ENCODE measurements at regions not wholly inside any gene's neighbourhood (a gene's known extent, or its start where the extent isn't known, plus 50 kb on each side); places are given as distances from the start of the nearest gene placed in this dataset.

- Mint-ChIP-seq H3K27me3 (no peaks in the 10 kb centered on the region), H3K27ac (peak overlapping the region in 1 of 3 donors; percentile 40), H3K4me3 (no peak overlapping the region), H3K4me1 (no peaks in the 10 kb centered on the region), H3K9me3 (peaks cover 0 to 2% (median 0%) of the 10 kb centered on the region in 7 donors), H3K36me3 (no peaks in the 10 kb centered on the region)
- H3K4me1 ChIP-seq (ENCODE audit: control insufficient read depth, insufficient read depth, low read length, poor library complexity, severe bottlenecking) = no peaks in the 10 kb centered on the region
- no peaks in the 10 kb centered on the region for H3K9me3 ChIP-seq (ENCODE audit: control insufficient read depth in 2 of 2, low read length in 2 of 2)
- DNase-seq (no peak), ATAC-seq (ENCODE audit: low read depth in 2 of 2) (no peak)
- H3K27ac ChIP-seq (ENCODE audit: insufficient read depth, low read length, poor library complexity, severe bottlenecking) = no peak overlapping the region
- H3K27me3 ChIP-seq (ENCODE audit: control insufficient read depth, insufficient read depth, low read length) = no peaks in the 10 kb centered on the region
- H3K4me3 ChIP-seq (ENCODE audit: low read depth, low read length) = no peak overlapping the region
- H3K36me3 ChIP-seq (ENCODE audit: control insufficient read depth, insufficient read depth, low read length) = no peaks in the 10 kb centered on the region
Observed at GRCh38 chr5:58235299-58235698, 224.6 kb downstream of the PLK2 start.

GRCh38 chr5:58232130-58232529, 227.8 kb downstream of the PLK2 start:
- Mint-ChIP-seq H3K4me1 (no peaks in the 10 kb centered on the region), H3K9me3 (peaks cover 0 to 2% (median 0%) of the 10 kb centered on the region in 7 donors), H3K27me3 (peaks cover 4% of the 10 kb centered on the region), H3K27ac (no peak overlapping the region), H3K4me3 (no peak overlapping the region), H3K36me3 (no peaks in the 10 kb centered on the region)
- no peaks in the 10 kb centered on the region for H3K36me3 ChIP-seq (ENCODE audit: control insufficient read depth, insufficient read depth, low read length)
- DNase-seq (no peak), ATAC-seq (ENCODE audit: low read depth in 2 of 2) (no peak)
- no peaks in the 10 kb centered on the region for H3K9me3 ChIP-seq (ENCODE audit: control insufficient read depth in 2 of 2, low read length in 2 of 2)
- H3K4me3 ChIP-seq (ENCODE audit: low read depth, low read length) = no peak overlapping the region
- H3K27ac ChIP-seq (ENCODE audit: insufficient read depth, low read length, poor library complexity, severe bottlenecking) = no peak overlapping the region
- H3K27me3 ChIP-seq (ENCODE audit: control insufficient read depth, insufficient read depth, low read length) = no peaks in the 10 kb centered on the region
- no peaks in the 10 kb centered on the region for H3K4me1 ChIP-seq (ENCODE audit: control insufficient read depth, insufficient read depth, low read length, poor library complexity, severe bottlenecking)

GRCh38 chr5:58231041-58231440, 228.8 kb downstream of the PLK2 start:
- Mint-ChIP-seq H3K9me3 (peaks cover 0 to 2% (median 0%) of the 10 kb centered on the region in 7 donors), H3K36me3 (no peaks in the 10 kb centered on the region), H3K27ac (no peak overlapping the region), H3K4me1 (no peaks in the 10 kb centered on the region), H3K4me3 (no peak overlapping the region), H3K27me3 (peaks cover 4% of the 10 kb centered on the region)
- Histone ChIP-seq H3K9me3 (ENCODE audit: control insufficient read depth in 2 of 2, low read length in 2 of 2) (no peaks in the 10 kb centered on the region), H3K27ac (ENCODE audit: insufficient read depth, low read length, poor library complexity, severe bottlenecking) (no peak overlapping the region), H3K36me3 (ENCODE audit: control insufficient read depth, insufficient read depth, low read length) (no peaks in the 10 kb centered on the region), H3K27me3 (ENCODE audit: control insufficient read depth, insufficient read depth, low read length) (no peaks in the 10 kb centered on the region), H3K4me1 (ENCODE audit: control insufficient read depth, insufficient read depth, low read length, poor library complexity, severe bottlenecking) (no peaks in the 10 kb centered on the region), H3K4me3 (ENCODE audit: low read depth, low read length) (no peak overlapping the region)
- DNase-seq (no peak), ATAC-seq (ENCODE audit: low read depth in 2 of 2) (no peak)

DNA sequence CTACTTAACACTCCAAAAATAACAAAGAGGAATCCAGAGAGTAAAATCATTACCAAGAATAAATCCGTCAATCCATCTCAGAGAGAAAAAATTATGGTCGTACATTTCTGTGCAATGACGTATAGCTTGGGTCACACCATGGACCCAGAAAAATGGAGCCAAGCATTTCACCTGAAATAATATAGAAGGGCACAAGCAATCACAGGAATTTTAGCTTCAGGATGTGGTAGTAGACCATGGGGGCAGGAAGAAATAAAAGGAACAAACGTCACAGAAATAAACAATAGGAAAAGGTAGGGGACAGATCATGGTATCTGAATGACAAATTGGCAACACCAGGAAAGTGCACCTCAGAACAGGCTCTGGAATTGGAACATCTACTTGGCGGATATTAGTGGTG, 231.0 kb downstream of the PLK2 start:
- Mint-ChIP-seq H3K27me3 (peaks cover 4% of the 10 kb centered on the region), H3K4me1 (no peaks in the 10 kb centered on the region), H3K27ac (no peak overlapping the region), H3K36me3 (no peaks in the 10 kb centered on the region), H3K4me3 (no peak overlapping the region), H3K9me3 (peaks cover 0 to 4% (median under 1%) of the 10 kb centered on the region in 7 donors)
- ATAC-seq (ENCODE audit: low read depth in 2 of 2) = no peak
- Histone ChIP-seq H3K4me1 (ENCODE audit: control insufficient read depth, insufficient read depth, low read length, poor library complexity, severe bottlenecking) (no peaks in the 10 kb centered on the region), H3K4me3 (ENCODE audit: low read depth, low read length) (no peak overlapping the region), H3K36me3 (ENCODE audit: control insufficient read depth, insufficient read depth, low read length) (no peaks in the 10 kb centered on the region), H3K27me3 (ENCODE audit: control insufficient read depth, insufficient read depth, low read length) (no peaks in the 10 kb centered on the region), H3K9me3 (ENCODE audit: control insufficient read depth in 2 of 2, low read length in 2 of 2) (no peaks in the 10 kb centered on the region), H3K27ac (ENCODE audit: insufficient read depth, low read length, poor library complexity, severe bottlenecking) (no peak overlapping the region)
- no peak for DNase-seq

- Histone ChIP-seq H3K9me3 (ENCODE audit: control insufficient read depth in 2 of 2, low read length in 2 of 2) (no peaks in the 10 kb centered on the region), H3K27ac (ENCODE audit: insufficient read depth, low read length, poor library complexity, severe bottlenecking) (no peak overlapping the region), H3K36me3 (ENCODE audit: control insufficient read depth, insufficient read depth, low read length) (no peaks in the 10 kb centered on the region), H3K27me3 (ENCODE audit: control insufficient read depth, insufficient read depth, low read length) (no peaks in the 10 kb centered on the region), H3K4me1 (ENCODE audit: control insufficient read depth, insufficient read depth, low read length, poor library complexity, severe bottlenecking) (no peaks in the 10 kb centered on the region), H3K4me3 (ENCODE audit: low read depth, low read length) (no peak overlapping the region)
- Mint-ChIP-seq H3K4me3 (no peak overlapping the region), H3K36me3 (no peaks in the 10 kb centered on the region), H3K4me1 (no peaks in the 10 kb centered on the region), H3K27me3 (peaks cover 4% of the 10 kb centered on the region), H3K27ac (no peak overlapping the region), H3K9me3 (peaks cover 0 to 7% (median 4%) of the 10 kb centered on the region in 7 donors)
- no peak for DNase-seq
- ATAC-seq (ENCODE audit: low read depth in 2 of 2) = no peak
Observed at GRCh38 chr5:58227858-58228257, 232.0 kb downstream of the PLK2 start.

DNA sequence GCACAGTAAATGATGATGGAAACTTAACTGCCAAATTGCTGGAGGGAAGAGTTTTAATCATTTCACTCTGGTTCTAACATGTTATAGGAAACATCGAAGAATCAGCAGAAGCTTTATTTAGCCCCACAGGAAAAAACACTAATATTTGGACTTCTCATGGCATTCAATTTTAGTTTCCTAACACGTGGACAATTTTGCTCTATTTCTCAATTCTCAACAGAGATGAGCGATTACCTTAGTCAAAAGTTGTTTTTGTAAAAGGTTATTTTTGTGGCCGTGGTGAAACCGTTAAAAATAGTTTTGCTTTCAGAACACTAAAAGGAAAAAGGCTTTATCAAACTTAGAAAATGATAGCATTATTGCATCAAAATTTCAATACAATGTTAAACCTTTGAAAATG, 235.2 kb downstream of the PLK2 start:
- DNase-seq = no peak
- no peak overlapping the region for H3K4me3 ChIP-seq (ENCODE audit: low read depth, low read length)
- H3K27me3 ChIP-seq (ENCODE audit: control insufficient read depth, insufficient read depth, low read length) = no peaks in the 10 kb centered on the region
- H3K4me1 ChIP-seq (ENCODE audit: control insufficient read depth, insufficient read depth, low read length, poor library complexity, severe bottlenecking) = no peaks in the 10 kb centered on the region
- no peak for ATAC-seq (ENCODE audit: low read depth in 2 of 2)
- Mint-ChIP-seq H3K9me3 (peaks cover 0 to 7% (median 4%) of the 10 kb centered on the region in 7 donors), H3K4me3 (no peak overlapping the region), H3K27me3 (peaks cover 4% of the 10 kb centered on the region), H3K36me3 (no peaks in the 10 kb centered on the region), H3K4me1 (no peaks in the 10 kb centered on the region), H3K27ac (no peak overlapping the region)
- no peak overlapping the region for H3K27ac ChIP-seq (ENCODE audit: insufficient read depth, low read length, poor library complexity, severe bottlenecking)
- no peaks in the 10 kb centered on the region for H3K36me3 ChIP-seq (ENCODE audit: control insufficient read depth, insufficient read depth, low read length)
- H3K9me3 ChIP-seq (ENCODE audit: control insufficient read depth in 2 of 2, low read length in 2 of 2) = no peaks in the 10 kb centered on the region

DNA sequence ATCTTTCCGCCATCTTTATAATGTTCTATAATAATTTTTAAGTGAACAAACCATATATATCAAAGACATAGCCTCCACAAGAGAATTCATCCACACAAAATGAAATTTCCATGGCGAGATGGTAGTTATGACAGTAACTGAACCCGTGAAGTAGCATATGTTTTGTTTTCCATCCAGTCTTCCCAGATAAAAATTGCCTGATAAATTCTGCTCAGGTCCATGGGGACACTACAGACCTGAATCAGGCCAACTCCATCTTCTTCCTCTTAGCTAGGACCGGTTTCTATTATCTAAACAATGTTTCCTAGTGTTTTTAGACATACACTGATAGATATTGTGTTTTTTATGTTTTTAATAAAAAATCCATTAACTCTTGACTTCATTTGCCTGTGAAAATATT, 235.7 kb downstream of the PLK2 start:
- Mint-ChIP-seq H3K27ac (no peak overlapping the region), H3K9me3 (peaks cover 0 to 7% (median 4%) of the 10 kb centered on the region in 7 donors), H3K27me3 (peaks cover 4% of the 10 kb centered on the region), H3K4me3 (no peak overlapping the region), H3K36me3 (no peaks in the 10 kb centered on the region), H3K4me1 (no peaks in the 10 kb centered on the region)
- no peaks in the 10 kb centered on the region for H3K9me3 ChIP-seq (ENCODE audit: control insufficient read depth in 2 of 2, low read length in 2 of 2)
- no peaks in the 10 kb centered on the region for H3K4me1 ChIP-seq (ENCODE audit: control insufficient read depth, insufficient read depth, low read length, poor library complexity, severe bottlenecking)
- no peaks in the 10 kb centered on the region for H3K36me3 ChIP-seq (ENCODE audit: control insufficient read depth, insufficient read depth, low read length)
- no peak for DNase-seq
- H3K27me3 ChIP-seq (ENCODE audit: control insufficient read depth, insufficient read depth, low read length) = no peaks in the 10 kb centered on the region
- no peak overlapping the region for H3K4me3 ChIP-seq (ENCODE audit: low read depth, low read length)
- no peak overlapping the region for H3K27ac ChIP-seq (ENCODE audit: insufficient read depth, low read length, poor library complexity, severe bottlenecking)
- ATAC-seq (ENCODE audit: low read depth in 2 of 2) = no peak

DNA sequence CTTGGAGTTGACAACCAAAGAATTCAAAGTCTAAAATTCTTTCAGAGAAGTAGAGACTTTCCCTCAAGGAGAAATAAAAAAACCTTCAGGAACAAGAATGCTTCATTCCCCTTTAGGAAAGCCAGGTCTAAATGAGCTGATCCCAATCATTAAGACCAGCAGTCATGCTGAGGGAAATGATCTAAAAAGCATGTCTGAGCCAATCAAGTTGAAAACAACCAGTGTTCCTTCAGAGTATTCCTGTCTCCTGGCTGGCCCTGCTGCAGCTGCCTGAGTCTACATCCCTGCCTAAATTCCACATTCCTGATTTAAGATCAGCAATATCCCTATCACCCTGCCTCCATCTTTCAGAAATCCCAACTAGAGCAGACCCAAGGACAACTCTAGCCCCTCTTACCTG, 244.5 kb downstream of the PLK2 start:
- no peak for DNase-seq
- H3K4me3 Mint-ChIP-seq = no peak overlapping the region
- H3K27ac Mint-ChIP-seq = no peak overlapping the region
- no peak for ATAC-seq (ENCODE audit: low read depth in 2 of 2)
- H3K36me3 Mint-ChIP-seq = no peaks in the 10 kb centered on the region
- peaks cover 0 to 7% (median 1%) of the 10 kb centered on the region in 7 donors for H3K9me3 Mint-ChIP-seq
- no peaks in the 10 kb centered on the region for H3K4me1 ChIP-seq (ENCODE audit: control insufficient read depth, insufficient read depth, low read length, poor library complexity, severe bottlenecking)
- peaks cover 4% of the 10 kb centered on the region for H3K27me3 Mint-ChIP-seq
- no peak overlapping the region for H3K27ac ChIP-seq (ENCODE audit: insufficient read depth, low read length, poor library complexity, severe bottlenecking)
- H3K9me3 ChIP-seq (ENCODE audit: control insufficient read depth in 2 of 2, low read length in 2 of 2) = no peaks in the 10 kb centered on the region
- no peaks in the 10 kb centered on the region for H3K27me3 ChIP-seq (ENCODE audit: control insufficient read depth, insufficient read depth, low read length)
- no peak overlapping the region for H3K4me3 ChIP-seq (ENCODE audit: low read depth, low read length)
- no peaks in the 10 kb centered on the region for H3K36me3 ChIP-seq (ENCODE audit: control insufficient read depth, insufficient read depth, low read length)
- H3K4me1 Mint-ChIP-seq = no peaks in the 10 kb centered on the region

Measured in CD4-positive, CD25-positive, alpha-beta regulatory T cell (primary cell).